Endothelial cell of umbilical vein (primary cell): ENCODE measurements at regions not wholly inside any gene's neighbourhood (a gene's known extent, or its start where the extent isn't known, plus 50 kb on each side); places are given as distances from the start of the nearest gene placed in this dataset.

ENCODE experiments used
- BruUV-seq: library from RNA; stranded (reverse); fragments of 400-500 nt; replicated peaks from 2 replicates; lab custom pipeline; 2021; lab: Mats Ljungman, UMichigan
- CTCF ChIA-PET: fragments of 300-600, 350-600 bp; sonication (Branson Sonifier 250); formaldehyde crosslinking; loops from one replicate; lab custom pipeline; 2021; ENCODE audit warnings: antibody characterized with exemption, inconsistent platforms; lab: Charles Lee
- POLR2A ChIA-PET: fragments of 300-600, 350-600 bp; sonication (Branson Sonifier 250); formaldehyde crosslinking; loops from one replicate; lab custom pipeline; 2021; ENCODE audit warnings: antibody characterized with exemption, inconsistent platforms; lab: Charles Lee
- DNase-seq: peaks from one replicate; pipeline ENCODE4 v3.0.0-alpha.2; 2011; ENCODE audit warnings: low read depth, low spot score
- FAIRE-seq: peaks from 2 replicates; lab custom pipeline; 2011; peaks lifted over from hg19 to GRCh38; lab: Jason Lieb, UNC
- H2AFZ ChIP-seq: 2 replicates; pipeline ENCODE4 v1.6.0; 2012; ENCODE audit warnings: low read depth, low read length, control low read depth, inconsistent platforms
- H3K27ac ChIP-seq: 2 replicates; pipeline ENCODE4 v1.5.1; 2011; ENCODE audit warnings: low read depth, mild to moderate bottlenecking, control low read depth, low read length, moderate library complexity; ENCODE audit not compliant: insufficient read depth
- H3K27me3 ChIP-seq, 2 experiments: 2 replicates each; pipeline versions ENCODE4 v1.6.0 to v1.6.1; 2011; ENCODE audit warnings: low read length in 2 of 2, mixed read lengths in 1 of 2; ENCODE audit not compliant: control insufficient read depth in 2 of 2, insufficient read depth in 2 of 2
- H3K36me3 ChIP-seq, 2 experiments: 2 replicates in 1 of 2; 3 replicates in 1 of 2; pipeline ENCODE4 v1.5.1; 2011; ENCODE audit warnings: low read length in 2 of 2, mild to moderate bottlenecking in 1 of 2, moderate library complexity in 1 of 2; ENCODE audit not compliant: control insufficient read depth in 2 of 2, insufficient read depth in 2 of 2; ENCODE audit errors: extremely low read depth in 1 of 2
- H3K4me1 ChIP-seq: 3 replicates; pipeline ENCODE4 v1.5.1; 2011; ENCODE audit warnings: mild to moderate bottlenecking, low read length; ENCODE audit not compliant: control insufficient read depth, insufficient read depth; ENCODE audit errors: extremely low read depth
- H3K4me2 ChIP-seq: 2 replicates; pipeline ENCODE4 v1.6.1; 2011; ENCODE audit warnings: low read length, control low read depth, mixed read lengths; ENCODE audit not compliant: insufficient read depth
- H3K4me3 ChIP-seq, 3 experiments: fragments of 200-600 bp in 1 of 3; sonication (generic), shearing (Covaris generic) in 1 of 3; replicated peaks in 1 of 3; 2 replicates each; pipeline ENCODE4 v1.5.1; 2011 to 2016; ENCODE audit warnings: control low read depth in 3 of 3, low read length in 3 of 3, mild to moderate bottlenecking in 2 of 3, inconsistent platforms in 1 of 3, low read depth in 1 of 3, moderate library complexity in 1 of 3; ENCODE audit not compliant: insufficient read depth in 1 of 3
- H3K79me2 ChIP-seq: 2 replicates; pipeline ENCODE4 v1.6.0; 2012; ENCODE audit warnings: low read length, inconsistent platforms; ENCODE audit not compliant: control insufficient read depth, insufficient read depth
- H3K9ac ChIP-seq: replicated peaks from 2 replicates; pipeline ENCODE3; 2011; ENCODE audit warnings: low read length, control low read depth; ENCODE audit not compliant: insufficient read depth; ENCODE audit errors: extremely low read depth
- H3K9me1 ChIP-seq: replicated peaks from 3 replicates; pipeline ENCODE4 v1.6.0; 2011; ENCODE audit warnings: mild to moderate bottlenecking, low read length; ENCODE audit not compliant: control insufficient read depth, insufficient read depth; ENCODE audit errors: extremely low read depth
- H3K9me3 ChIP-seq: replicated peaks from 2 replicates; pipeline ENCODE4 v1.5.1; 2012; ENCODE audit warnings: low read length, inconsistent platforms; ENCODE audit not compliant: control insufficient read depth, insufficient read depth
- H4K20me1 ChIP-seq: replicated peaks from 2 replicates; pipeline ENCODE3; 2011; ENCODE audit warnings: mild to moderate bottlenecking, low read length; ENCODE audit not compliant: control insufficient read depth, insufficient read depth; ENCODE audit errors: extremely low read depth
- EZH2 ChIP-seq: IDR thresholded peaks from 2 replicates; pipeline ENCODE4 v1.6.1; 2012; ENCODE audit warnings: borderline replicate concordance, low read depth, mild to moderate bottlenecking, moderate library complexity, low read length, inconsistent platforms; ENCODE audit not compliant: severe bottlenecking
- FOS ChIP-seq: IDR thresholded peaks from 2 replicates; pipeline ENCODE4 v1.6.1; 2011; ENCODE audit warnings: mild to moderate bottlenecking, low read length, moderate library complexity, borderline replicate concordance; ENCODE audit not compliant: insufficient read depth
- GATA2 ChIP-seq: IDR thresholded peaks from 2 replicates; pipeline ENCODE4 v1.7.0; 2011; ENCODE audit warnings: low read depth, mild to moderate bottlenecking, moderate library complexity, mixed read lengths, low read length; ENCODE audit not compliant: insufficient read length, insufficient read depth
- JUN ChIP-seq: IDR thresholded peaks from 2 replicates; pipeline ENCODE4 v1.6.1; 2011; ENCODE audit warnings: borderline replicate concordance, low read depth; ENCODE audit not compliant: insufficient read length, insufficient read depth
- MYC ChIP-seq: IDR thresholded peaks from one replicate; pipeline ENCODE4 v1.6.1; 2011; ENCODE audit warnings: mild to moderate bottlenecking, low read depth, low read length
- POLR2A ChIP-seq: IDR thresholded peaks from 2 replicates; pipeline ENCODE4 v1.6.1; 2012; ENCODE audit warnings: low read depth, mild to moderate bottlenecking, control low read depth, low read length
- POLR2AphosphoS5 ChIP-seq: IDR thresholded peaks from 2 replicates; pipeline ENCODE4 v1.6.1; 2012; ENCODE audit warnings: low read depth, mild to moderate bottlenecking, control low read depth, low read length, moderate library complexity; ENCODE audit not compliant: insufficient read depth
- dilution Hi-C: fragments of 300-500 bp; cut with MboI; formaldehyde crosslinking; loops from one replicate; pipeline ENCODE4 v1.15.0; 2019; ENCODE audit warnings: low sequenced_read_pairs; ENCODE audit not compliant: extremely low pct_ligation_motif_present
- intact Hi-C: fragments of 100-400 bp; cut with micrococcal nuclease; formaldehyde crosslinking; loops from one replicate; pipeline ENCODE4 v1.10.0; 2022
- TF ChIP-seq, protein P1 (sequence below), 2 donors: IDR thresholded peaks; 1 replicate in 1 of 2; 2 replicates in 1 of 2; pipeline ENCODE4 v1.5.1; 2011; ENCODE audit warnings: low read length in 2 of 2, mild to moderate bottlenecking in 2 of 2, moderate library complexity in 2 of 2, control low read depth in 1 of 2, inconsistent platforms in 1 of 2, low read depth in 1 of 2; ENCODE audit not compliant: insufficient read depth in 1 of 2; ENCODE audit errors: extremely low read depth in 1 of 2
- TF ChIP-seq, protein P2 (sequence below): IDR thresholded peaks from 2 replicates; pipeline ENCODE4 v1.6.1; 2011; ENCODE audit not compliant: insufficient read depth, insufficient read length

DNA sequence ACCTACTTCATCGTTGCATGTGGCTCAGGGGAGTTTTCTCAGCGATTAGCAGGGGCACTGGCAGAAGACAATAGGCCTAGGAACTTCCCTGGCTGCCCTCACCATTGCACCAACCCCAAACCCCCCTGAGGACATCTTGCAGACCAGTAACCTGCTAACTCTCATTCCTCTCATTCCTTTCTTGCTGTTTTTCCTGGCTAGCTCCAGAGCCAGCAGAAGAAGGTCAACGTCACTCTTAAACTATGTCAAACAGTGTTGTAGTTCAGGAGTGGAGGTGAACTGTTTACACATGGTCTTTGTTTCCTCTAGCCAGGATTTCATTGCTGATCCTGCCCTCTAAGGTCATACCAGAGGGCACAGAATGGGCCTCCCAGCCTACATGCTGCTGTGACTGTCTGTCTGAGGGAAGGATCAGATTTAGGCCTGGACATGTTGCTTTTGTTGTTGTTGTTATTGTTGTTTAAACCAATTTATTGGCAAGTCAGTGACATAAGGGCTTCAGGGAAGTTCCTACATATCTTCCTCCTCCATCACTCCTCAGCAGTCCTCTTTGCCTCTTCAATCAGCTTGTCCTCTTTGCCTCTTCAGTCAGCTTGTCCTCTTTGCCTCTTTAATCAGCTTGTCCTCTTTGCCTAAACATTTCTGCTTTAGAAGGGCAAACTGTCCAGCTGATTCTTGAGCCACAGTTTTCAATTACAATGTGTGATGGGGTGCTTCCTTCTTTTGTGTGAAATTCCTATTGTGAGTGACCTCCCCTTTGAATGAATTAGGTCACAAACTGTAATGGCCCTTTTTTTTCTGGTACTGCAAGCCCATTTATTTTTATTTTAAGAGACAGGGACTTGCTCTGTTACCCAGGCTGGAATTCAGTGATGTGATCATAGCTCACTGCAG lies 471.9 kb upstream of the TNP1 start:
- no peak overlapping the region for H2AFZ ChIP-seq
- no peak overlapping the region for H3K27ac ChIP-seq
- H3K79me2 ChIP-seq = no peaks in the 10 kb centered on the region
- peaks cover 3% of the 10 kb centered on the region for H3K4me1 ChIP-seq
- ChIA-PET POLR2A (no interaction called here), CTCF (no interaction called here)
- H3K27me3 ChIP-seq = no peaks in the 10 kb centered on the region
- no peak overlapping the region for H3K4me3 ChIP-seq
- H3K4me2 ChIP-seq = no peak overlapping the region
- no peaks in the 10 kb centered on the region for H3K9me1 ChIP-seq
- TF ChIP-seq MYC (no peak), POLR2A (no peak), FOS (no peak), POLR2AphosphoS5 (no peak), JUN (no peak), EZH2 (no peak), GATA2 (no peak)
- TF ChIP-seq, protein P1, sequence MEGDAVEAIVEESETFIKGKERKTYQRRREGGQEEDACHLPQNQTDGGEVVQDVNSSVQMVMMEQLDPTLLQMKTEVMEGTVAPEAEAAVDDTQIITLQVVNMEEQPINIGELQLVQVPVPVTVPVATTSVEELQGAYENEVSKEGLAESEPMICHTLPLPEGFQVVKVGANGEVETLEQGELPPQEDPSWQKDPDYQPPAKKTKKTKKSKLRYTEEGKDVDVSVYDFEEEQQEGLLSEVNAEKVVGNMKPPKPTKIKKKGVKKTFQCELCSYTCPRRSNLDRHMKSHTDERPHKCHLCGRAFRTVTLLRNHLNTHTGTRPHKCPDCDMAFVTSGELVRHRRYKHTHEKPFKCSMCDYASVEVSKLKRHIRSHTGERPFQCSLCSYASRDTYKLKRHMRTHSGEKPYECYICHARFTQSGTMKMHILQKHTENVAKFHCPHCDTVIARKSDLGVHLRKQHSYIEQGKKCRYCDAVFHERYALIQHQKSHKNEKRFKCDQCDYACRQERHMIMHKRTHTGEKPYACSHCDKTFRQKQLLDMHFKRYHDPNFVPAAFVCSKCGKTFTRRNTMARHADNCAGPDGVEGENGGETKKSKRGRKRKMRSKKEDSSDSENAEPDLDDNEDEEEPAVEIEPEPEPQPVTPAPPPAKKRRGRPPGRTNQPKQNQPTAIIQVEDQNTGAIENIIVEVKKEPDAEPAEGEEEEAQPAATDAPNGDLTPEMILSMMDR (IDR thresholded peaks at IDR 0.05; ENCODE audit: extremely low read depth in 1 of 2, insufficient read depth in 1 of 2, low read depth in 1 of 2, low read length in 2 of 2) = no peak
- TF ChIP-seq, protein P2, sequence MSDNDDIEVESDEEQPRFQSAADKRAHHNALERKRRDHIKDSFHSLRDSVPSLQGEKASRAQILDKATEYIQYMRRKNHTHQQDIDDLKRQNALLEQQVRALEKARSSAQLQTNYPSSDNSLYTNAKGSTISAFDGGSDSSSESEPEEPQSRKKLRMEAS = no peak
- H3K9ac ChIP-seq = no peak overlapping the region
- peak; percentile 76 for FAIRE-seq
- H3K36me3 ChIP-seq = no peaks in the 10 kb centered on the region
- dilution Hi-C loops = no loop called here
- no peaks in the 10 kb centered on the region for H3K9me3 ChIP-seq
- DNase-seq = peak; percentile 42
- intact Hi-C loops = no loop called here
- BruUV-seq = no TSS peak
- H4K20me1 ChIP-seq = no peaks in the 10 kb centered on the region
